GM23338 (cell line): ENCODE measurements at regions not wholly inside any gene's neighbourhood (a gene's known extent, or its start where the extent isn't known, plus 50 kb on each side); places are given as distances from the start of the nearest gene placed in this dataset.

Experiments used
- ATAC-seq: fragments of 200-7000 bp; cut with Tn5 transposase; 3 replicates; pipeline ENCODE4 v1.9.1; 2020
- DNase-seq: peaks from one replicate; pipeline ENCODE4 v3.0.0-alpha.2; 2015; ENCODE audit warnings: low spot score
- H2AFZ ChIP-seq: fragments of 200-600 bp; sonication (generic); 2 replicates; pipeline ENCODE4 v1.8.0; 2016; ENCODE audit warnings: antibody characterized with exemption, mild to moderate bottlenecking, moderate library complexity
- H3F3A ChIP-seq: fragments of 200-600 bp; sonication (generic); replicated peaks from 2 replicates; pipeline ENCODE4 v1.8.0; 2017; ENCODE audit warnings: antibody characterized with exemption, mixed run types, low read depth
- H3K27ac ChIP-seq: fragments of 200-600 bp; sonication (generic); 2 replicates; pipeline ENCODE4 v1.6.1; 2016; ENCODE audit warnings: low read depth
- H3K27me3 ChIP-seq: fragments of 200-600 bp; sonication (generic); 2 replicates; pipeline ENCODE4 v1.8.0; 2016; ENCODE audit warnings: mild to moderate bottlenecking, mixed run types, moderate library complexity; ENCODE audit not compliant: insufficient read depth
- H3K36me3 ChIP-seq: fragments of 200-600 bp; sonication (generic); 2 replicates; pipeline ENCODE4 v1.8.0; 2016; ENCODE audit warnings: mild to moderate bottlenecking; ENCODE audit not compliant: insufficient read depth
- H3K4me1 ChIP-seq: fragments of 200-600 bp; sonication (generic); 2 replicates; pipeline ENCODE4 v1.8.0; 2016; ENCODE audit warnings: mild to moderate bottlenecking, moderate library complexity; ENCODE audit not compliant: insufficient read depth
- H3K4me2 ChIP-seq: fragments of 200-600 bp; sonication (generic); 2 replicates; pipeline ENCODE4 v1.7.1; 2017; ENCODE audit warnings: mixed run types
- H3K4me3 ChIP-seq: fragments of 200-600 bp; sonication (generic); 2 replicates; pipeline ENCODE4 v1.6.1; 2016; ENCODE audit warnings: mixed run types
- H3K79me2 ChIP-seq: fragments of 200-600 bp; sonication (generic); replicated peaks from 2 replicates; pipeline ENCODE4 v1.8.0; 2017; ENCODE audit warnings: mild to moderate bottlenecking; ENCODE audit not compliant: insufficient read depth
- H3K9me2 ChIP-seq: fragments of 200-600 bp; sonication (generic); 2 replicates; pipeline ENCODE4 v1.8.0; 2017; ENCODE audit not compliant: insufficient read depth
- H4K20me1 ChIP-seq: fragments of 200-600 bp; sonication (generic); replicated peaks from 2 replicates; pipeline ENCODE4 v1.8.0; 2017; ENCODE audit warnings: mild to moderate bottlenecking; ENCODE audit not compliant: insufficient read depth
- H3K27ac Mint-ChIP-seq: 2 replicates; pipeline ENCODE4 v1.8.0; 2020; ENCODE audit warnings: inconsistent platforms, mild to moderate bottlenecking, moderate library complexity, mixed read lengths
- H3K27me3 Mint-ChIP-seq: 3 replicates; pipeline ENCODE4 v1.8.0; 2022; ENCODE audit warnings: low read depth, mild to moderate bottlenecking, moderate library complexity, mixed read lengths, inconsistent platforms; ENCODE audit not compliant: insufficient read depth, poor library complexity
- H3K36me3 Mint-ChIP-seq: 3 replicates; pipeline ENCODE4 v1.8.0; 2021; ENCODE audit warnings: low read depth, mild to moderate bottlenecking, inconsistent platforms, moderate library complexity, mixed read lengths
- H3K4me1 Mint-ChIP-seq: 3 replicates; pipeline ENCODE4 v1.8.0; 2020; ENCODE audit warnings: mild to moderate bottlenecking, inconsistent platforms, mixed read lengths
- H3K4me3 Mint-ChIP-seq: 3 replicates; pipeline ENCODE4 v1.8.0; 2021; ENCODE audit warnings: moderate library complexity, mild to moderate bottlenecking, inconsistent platforms, mixed read lengths
- H3K9me3 Mint-ChIP-seq: 3 replicates; pipeline ENCODE4 v1.8.0; 2020; ENCODE audit warnings: moderate library complexity, mild to moderate bottlenecking, inconsistent platforms, mixed read lengths
- CREB1 ChIP-seq: fragments of 250-450 bp; sonication (Bioruptor Pico); IDR thresholded peaks from 2 replicates; pipeline ENCODE4 v1.5.0; 2020; ENCODE audit warnings: low read depth, mild to moderate bottlenecking, moderate library complexity
- EZH2 ChIP-seq: fragments of 200-600 bp; sonication (generic); IDR thresholded peaks from one replicate; pipeline ENCODE4 v1.8.0; 2017; ENCODE audit warnings: antibody characterized with exemption, mild to moderate bottlenecking, low read depth; ENCODE audit not compliant: unreplicated experiment
- EZH2phosphoT487 ChIP-seq: fragments of 200-600 bp; sonication (generic); IDR thresholded peaks from one replicate; pipeline ENCODE4 v1.8.1; 2018; ENCODE audit warnings: antibody characterized with exemption; ENCODE audit not compliant: unreplicated experiment
- JUNB ChIP-seq: IDR thresholded peaks from one replicate; pipeline ENCODE4 v1.6.1; 2016; ENCODE audit warnings: antibody characterized with exemption; ENCODE audit not compliant: unreplicated experiment
- NANOG ChIP-seq: IDR thresholded peaks from 2 replicates; pipeline ENCODE4 v1.6.1; 2016; ENCODE audit warnings: antibody characterized with exemption, borderline replicate concordance
- POLR2AphosphoS5 ChIP-seq: IDR thresholded peaks from 2 replicates; pipeline ENCODE4 v1.6.1; 2016; ENCODE audit warnings: antibody characterized with exemption, low read depth
- STAT1 ChIP-seq: IDR thresholded peaks from one replicate; pipeline ENCODE4 v1.6.1; 2016; ENCODE audit warnings: antibody characterized with exemption; ENCODE audit not compliant: unreplicated experiment
- ZNF114 ChIP-seq: fragments of 250-450 bp; sonication (Bioruptor Pico); IDR thresholded peaks from 2 replicates; pipeline ENCODE4 v1.5.0; 2020; ENCODE audit warnings: mild to moderate bottlenecking, moderate library complexity
- ZNF331 ChIP-seq: fragments of 250-450 bp; sonication (Bioruptor Pico); IDR thresholded peaks from 2 replicates; pipeline ENCODE4 v1.5.0; 2020; ENCODE audit warnings: low read depth, mild to moderate bottlenecking, moderate library complexity
- TF ChIP-seq, protein P1 (sequence below): IDR thresholded peaks from 2 replicates; pipeline ENCODE4 v1.6.1; 2016; ENCODE audit warnings: antibody characterized with exemption
- TF ChIP-seq, protein P2 (sequence below): IDR thresholded peaks from one replicate; pipeline ENCODE4 v1.6.1; 2018; ENCODE audit warnings: antibody characterized with exemption; ENCODE audit not compliant: unreplicated experiment
- TF ChIP-seq, protein P3 (sequence below): fragments of 250-450 bp; sonication (Bioruptor Pico); IDR thresholded peaks from 2 replicates; pipeline ENCODE4 v1.5.0; 2020; ENCODE audit warnings: mild to moderate bottlenecking, moderate library complexity
- TF ChIP-seq, protein P4 (sequence below), 2 experiments: fragments of 200-600 bp in 1 of 2; sonication (generic) in 1 of 2; conservative IDR thresholded peaks; 2 replicates each; pipeline versions ENCODE4 v1.5.1 to v1.6.1; 2016 to 2017; ENCODE audit warnings: antibody characterized with exemption in 2 of 2, low read depth in 2 of 2, mild to moderate bottlenecking in 2 of 2, moderate library complexity in 1 of 2

DNA sequence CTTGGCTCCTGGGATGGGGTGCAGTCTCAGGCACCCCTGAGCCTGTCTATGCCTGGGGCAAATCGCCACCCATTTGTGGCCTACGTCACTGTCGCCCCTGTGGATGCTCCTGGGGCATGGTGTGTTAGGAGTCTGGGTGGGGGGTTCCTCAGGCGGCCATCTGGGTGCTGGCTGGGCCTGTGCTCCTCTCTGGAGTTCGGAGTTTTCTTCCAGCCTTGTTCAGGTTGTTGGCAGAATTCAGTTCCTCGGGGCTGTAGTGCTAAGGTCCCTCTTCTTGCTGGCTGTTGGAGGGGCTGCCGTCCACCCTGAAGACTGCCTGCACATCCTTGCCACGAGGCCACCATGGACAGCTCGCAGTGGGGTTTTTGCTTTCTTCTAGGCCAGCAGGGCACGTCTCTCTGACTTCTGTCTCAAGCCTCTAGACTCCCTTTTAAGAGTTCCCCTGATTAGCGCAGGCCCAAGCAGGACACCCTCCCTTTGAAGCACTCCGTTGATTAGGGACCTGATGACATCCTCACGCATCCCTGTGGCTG lies 86.7 kb upstream of the C1orf174 start:
- Histone ChIP-seq H4K20me1 (no peaks in the 10 kb centered on the region), H3K4me2 (no peak overlapping the region), H3K27me3 (no peaks in the 10 kb centered on the region), H3K79me2 (no peaks in the 10 kb centered on the region), H3K4me1 (no peaks in the 10 kb centered on the region), H3K36me3 (no peaks in the 10 kb centered on the region), H2AFZ (no peak overlapping the region), H3F3A (no peaks in the 10 kb centered on the region), H3K9me2 (no peaks in the 10 kb centered on the region), H3K4me3 (no peak overlapping the region), H3K27ac (no peak overlapping the region)
- Mint-ChIP-seq H3K27me3 (peaks cover 5% of the 10 kb centered on the region), H3K4me3 (no peak overlapping the region), H3K9me3 (peaks cover 75% of the 10 kb centered on the region), H3K36me3 (peaks cover 7% of the 10 kb centered on the region), H3K4me1 (peaks cover 5% of the 10 kb centered on the region; the same call in 1 of the 3 replicates), H3K27ac (no peak overlapping the region)
- DNase-seq (no peak), ATAC-seq (no peak)
- TF ChIP-seq ZNF114 (CRISPR knock-in tag) (no peak), POLR2AphosphoS5 (no peak), ZNF331 (CRISPR knock-in tag) (no peak), EZH2phosphoT487 (no peak), JUNB (no peak), EZH2 (no peak), NANOG (no peak), CREB1 (CRISPR knock-in tag) (no peak), STAT1 (no peak)
- TF ChIP-seq, protein P1, sequence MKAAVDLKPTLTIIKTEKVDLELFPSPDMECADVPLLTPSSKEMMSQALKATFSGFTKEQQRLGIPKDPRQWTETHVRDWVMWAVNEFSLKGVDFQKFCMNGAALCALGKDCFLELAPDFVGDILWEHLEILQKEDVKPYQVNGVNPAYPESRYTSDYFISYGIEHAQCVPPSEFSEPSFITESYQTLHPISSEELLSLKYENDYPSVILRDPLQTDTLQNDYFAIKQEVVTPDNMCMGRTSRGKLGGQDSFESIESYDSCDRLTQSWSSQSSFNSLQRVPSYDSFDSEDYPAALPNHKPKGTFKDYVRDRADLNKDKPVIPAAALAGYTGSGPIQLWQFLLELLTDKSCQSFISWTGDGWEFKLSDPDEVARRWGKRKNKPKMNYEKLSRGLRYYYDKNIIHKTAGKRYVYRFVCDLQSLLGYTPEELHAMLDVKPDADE, result no peak
- TF ChIP-seq, protein P2, sequence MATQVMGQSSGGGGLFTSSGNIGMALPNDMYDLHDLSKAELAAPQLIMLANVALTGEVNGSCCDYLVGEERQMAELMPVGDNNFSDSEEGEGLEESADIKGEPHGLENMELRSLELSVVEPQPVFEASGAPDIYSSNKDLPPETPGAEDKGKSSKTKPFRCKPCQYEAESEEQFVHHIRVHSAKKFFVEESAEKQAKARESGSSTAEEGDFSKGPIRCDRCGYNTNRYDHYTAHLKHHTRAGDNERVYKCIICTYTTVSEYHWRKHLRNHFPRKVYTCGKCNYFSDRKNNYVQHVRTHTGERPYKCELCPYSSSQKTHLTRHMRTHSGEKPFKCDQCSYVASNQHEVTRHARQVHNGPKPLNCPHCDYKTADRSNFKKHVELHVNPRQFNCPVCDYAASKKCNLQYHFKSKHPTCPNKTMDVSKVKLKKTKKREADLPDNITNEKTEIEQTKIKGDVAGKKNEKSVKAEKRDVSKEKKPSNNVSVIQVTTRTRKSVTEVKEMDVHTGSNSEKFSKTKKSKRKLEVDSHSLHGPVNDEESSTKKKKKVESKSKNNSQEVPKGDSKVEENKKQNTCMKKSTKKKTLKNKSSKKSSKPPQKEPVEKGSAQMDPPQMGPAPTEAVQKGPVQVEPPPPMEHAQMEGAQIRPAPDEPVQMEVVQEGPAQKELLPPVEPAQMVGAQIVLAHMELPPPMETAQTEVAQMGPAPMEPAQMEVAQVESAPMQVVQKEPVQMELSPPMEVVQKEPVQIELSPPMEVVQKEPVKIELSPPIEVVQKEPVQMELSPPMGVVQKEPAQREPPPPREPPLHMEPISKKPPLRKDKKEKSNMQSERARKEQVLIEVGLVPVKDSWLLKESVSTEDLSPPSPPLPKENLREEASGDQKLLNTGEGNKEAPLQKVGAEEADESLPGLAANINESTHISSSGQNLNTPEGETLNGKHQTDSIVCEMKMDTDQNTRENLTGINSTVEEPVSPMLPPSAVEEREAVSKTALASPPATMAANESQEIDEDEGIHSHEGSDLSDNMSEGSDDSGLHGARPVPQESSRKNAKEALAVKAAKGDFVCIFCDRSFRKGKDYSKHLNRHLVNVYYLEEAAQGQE, result no peak
- TF ChIP-seq, protein P3, sequence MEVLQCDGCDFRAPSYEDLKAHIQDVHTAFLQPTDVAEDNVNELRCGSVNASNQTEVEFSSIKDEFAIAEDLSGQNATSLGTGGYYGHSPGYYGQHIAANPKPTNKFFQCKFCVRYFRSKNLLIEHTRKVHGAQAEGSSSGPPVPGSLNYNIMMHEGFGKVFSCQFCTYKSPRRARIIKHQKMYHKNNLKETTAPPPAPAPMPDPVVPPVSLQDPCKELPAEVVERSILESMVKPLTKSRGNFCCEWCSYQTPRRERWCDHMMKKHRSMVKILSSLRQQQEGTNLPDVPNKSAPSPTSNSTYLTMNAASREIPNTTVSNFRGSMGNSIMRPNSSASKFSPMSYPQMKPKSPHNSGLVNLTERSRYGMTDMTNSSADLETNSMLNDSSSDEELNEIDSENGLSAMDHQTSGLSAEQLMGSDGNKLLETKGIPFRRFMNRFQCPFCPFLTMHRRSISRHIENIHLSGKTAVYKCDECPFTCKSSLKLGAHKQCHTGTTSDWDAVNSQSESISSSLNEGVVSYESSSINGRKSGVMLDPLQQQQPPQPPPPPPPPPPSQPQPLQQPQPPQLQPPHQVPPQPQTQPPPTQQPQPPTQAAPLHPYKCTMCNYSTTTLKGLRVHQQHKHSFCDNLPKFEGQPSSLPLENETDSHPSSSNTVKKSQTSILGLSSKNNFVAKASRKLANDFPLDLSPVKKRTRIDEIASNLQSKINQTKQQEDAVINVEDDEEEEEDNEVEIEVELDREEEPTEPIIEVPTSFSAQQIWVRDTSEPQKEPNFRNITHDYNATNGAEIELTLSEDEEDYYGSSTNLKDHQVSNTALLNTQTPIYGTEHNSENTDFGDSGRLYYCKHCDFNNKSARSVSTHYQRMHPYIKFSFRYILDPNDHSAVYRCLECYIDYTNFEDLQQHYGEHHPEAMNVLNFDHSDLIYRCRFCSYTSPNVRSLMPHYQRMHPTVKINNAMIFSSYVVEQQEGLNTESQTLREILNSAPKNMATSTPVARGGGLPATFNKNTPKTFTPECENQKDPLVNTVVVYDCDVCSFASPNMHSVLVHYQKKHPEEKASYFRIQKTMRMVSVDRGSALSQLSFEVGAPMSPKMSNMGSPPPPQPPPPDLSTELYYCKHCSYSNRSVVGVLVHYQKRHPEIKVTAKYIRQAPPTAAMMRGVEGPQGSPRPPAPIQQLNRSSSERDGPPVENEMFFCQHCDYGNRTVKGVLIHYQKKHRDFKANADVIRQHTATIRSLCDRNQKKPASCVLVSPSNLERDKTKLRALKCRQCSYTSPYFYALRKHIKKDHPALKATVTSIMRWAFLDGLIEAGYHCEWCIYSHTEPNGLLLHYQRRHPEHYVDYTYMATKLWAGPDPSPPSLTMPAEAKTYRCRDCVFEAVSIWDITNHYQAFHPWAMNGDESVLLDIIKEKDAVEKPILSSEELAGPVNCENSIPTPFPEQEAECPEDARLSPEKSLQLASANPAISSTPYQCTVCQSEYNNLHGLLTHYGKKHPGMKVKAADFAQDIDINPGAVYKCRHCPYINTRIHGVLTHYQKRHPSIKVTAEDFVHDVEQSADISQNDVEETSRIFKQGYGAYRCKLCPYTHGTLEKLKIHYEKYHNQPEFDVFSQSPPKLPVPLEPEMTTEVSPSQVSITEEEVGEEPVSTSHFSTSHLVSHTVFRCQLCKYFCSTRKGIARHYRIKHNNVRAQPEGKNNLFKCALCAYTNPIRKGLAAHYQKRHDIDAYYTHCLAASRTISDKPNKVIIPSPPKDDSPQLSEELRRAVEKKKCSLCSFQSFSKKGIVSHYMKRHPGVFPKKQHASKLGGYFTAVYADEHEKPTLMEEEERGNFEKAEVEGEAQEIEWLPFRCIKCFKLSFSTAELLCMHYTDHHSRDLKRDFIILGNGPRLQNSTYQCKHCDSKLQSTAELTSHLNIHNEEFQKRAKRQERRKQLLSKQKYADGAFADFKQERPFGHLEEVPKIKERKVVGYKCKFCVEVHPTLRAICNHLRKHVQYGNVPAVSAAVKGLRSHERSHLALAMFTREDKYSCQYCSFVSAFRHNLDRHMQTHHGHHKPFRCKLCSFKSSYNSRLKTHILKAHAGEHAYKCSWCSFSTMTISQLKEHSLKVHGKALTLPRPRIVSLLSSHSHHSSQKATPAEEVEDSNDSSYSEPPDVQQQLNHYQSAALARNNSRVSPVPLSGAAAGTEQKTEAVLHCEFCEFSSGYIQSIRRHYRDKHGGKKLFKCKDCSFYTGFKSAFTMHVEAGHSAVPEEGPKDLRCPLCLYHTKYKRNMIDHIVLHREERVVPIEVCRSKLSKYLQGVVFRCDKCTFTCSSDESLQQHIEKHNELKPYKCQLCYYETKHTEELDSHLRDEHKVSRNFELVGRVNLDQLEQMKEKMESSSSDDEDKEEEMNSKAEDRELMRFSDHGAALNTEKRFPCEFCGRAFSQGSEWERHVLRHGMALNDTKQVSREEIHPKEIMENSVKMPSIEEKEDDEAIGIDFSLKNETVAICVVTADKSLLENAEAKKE, result no peak
- TF ChIP-seq, protein P4, sequence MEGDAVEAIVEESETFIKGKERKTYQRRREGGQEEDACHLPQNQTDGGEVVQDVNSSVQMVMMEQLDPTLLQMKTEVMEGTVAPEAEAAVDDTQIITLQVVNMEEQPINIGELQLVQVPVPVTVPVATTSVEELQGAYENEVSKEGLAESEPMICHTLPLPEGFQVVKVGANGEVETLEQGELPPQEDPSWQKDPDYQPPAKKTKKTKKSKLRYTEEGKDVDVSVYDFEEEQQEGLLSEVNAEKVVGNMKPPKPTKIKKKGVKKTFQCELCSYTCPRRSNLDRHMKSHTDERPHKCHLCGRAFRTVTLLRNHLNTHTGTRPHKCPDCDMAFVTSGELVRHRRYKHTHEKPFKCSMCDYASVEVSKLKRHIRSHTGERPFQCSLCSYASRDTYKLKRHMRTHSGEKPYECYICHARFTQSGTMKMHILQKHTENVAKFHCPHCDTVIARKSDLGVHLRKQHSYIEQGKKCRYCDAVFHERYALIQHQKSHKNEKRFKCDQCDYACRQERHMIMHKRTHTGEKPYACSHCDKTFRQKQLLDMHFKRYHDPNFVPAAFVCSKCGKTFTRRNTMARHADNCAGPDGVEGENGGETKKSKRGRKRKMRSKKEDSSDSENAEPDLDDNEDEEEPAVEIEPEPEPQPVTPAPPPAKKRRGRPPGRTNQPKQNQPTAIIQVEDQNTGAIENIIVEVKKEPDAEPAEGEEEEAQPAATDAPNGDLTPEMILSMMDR (conservative IDR thresholded peaks at IDR 0.05; ENCODE audit: low read depth in 2 of 2), result no peak
